Stomach (tissue), 4 donors: ENCODE measurements at regions not wholly inside any gene's neighbourhood (a gene's known extent, or its start where the extent isn't known, plus 50 kb on each side); places are given as distances from the start of the nearest gene placed in this dataset.

Experiments
- EP300 ChIP-seq: sonication (generic); formaldehyde crosslinking; IDR thresholded peaks from one replicate; pipeline ENCODE4 v1.6.1; 2017; ENCODE audit warnings: antibody characterized with exemption
- POLR2A ChIP-seq, 4 donors: fragments of 450-650 bp; IDR thresholded peaks; one replicate each; pipeline ENCODE4 v1.6.1; 2016; ENCODE audit warnings: antibody characterized with exemption in 4 of 4, control low read depth in 2 of 4, mild to moderate bottlenecking in 1 of 4, moderate library complexity in 1 of 4
- POLR2AphosphoS5 ChIP-seq, 3 donors: sonication (generic); formaldehyde crosslinking; IDR thresholded peaks; one replicate each; pipeline ENCODE4 v1.6.1; 2016; ENCODE audit warnings: antibody characterized with exemption in 3 of 3
- TF ChIP-seq, protein P1 (sequence below), 7 experiments: fragments of 450-650 bp in 4 of 7; fragments of 200-600 bp in 3 of 7; sonication (generic) in 3 of 7; IDR thresholded peaks; one replicate each; pipeline ENCODE4 v1.5.1; 2016 to 2019; ENCODE audit warnings: antibody characterized with exemption in 7 of 7, control low read depth in 2 of 7, mild to moderate bottlenecking in 1 of 7

DNA sequence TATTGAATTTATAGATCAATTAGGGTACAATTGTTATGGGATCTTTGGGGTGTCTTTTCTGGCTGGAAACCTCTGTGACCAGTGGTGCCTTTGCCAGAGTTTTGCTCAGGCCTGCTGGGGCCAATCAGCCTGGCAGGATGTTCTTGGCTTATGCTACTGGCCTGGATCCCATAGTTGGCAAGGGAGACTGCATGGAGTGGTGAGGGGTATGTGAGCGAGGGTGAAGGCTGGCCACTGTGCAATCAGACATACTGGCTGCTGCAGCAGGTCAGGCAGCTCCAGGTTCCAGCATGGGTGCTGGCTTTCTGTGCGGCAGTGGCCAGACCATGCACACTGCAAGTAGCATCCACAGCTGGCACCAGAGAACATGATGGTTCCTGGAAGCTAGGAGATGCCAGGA, 1053.2 kb upstream of the GBE1 start:
- no peak for TF ChIP-seq POLR2A (IDR thresholded peaks at IDR 0.05)
- TF ChIP-seq, protein P1, sequence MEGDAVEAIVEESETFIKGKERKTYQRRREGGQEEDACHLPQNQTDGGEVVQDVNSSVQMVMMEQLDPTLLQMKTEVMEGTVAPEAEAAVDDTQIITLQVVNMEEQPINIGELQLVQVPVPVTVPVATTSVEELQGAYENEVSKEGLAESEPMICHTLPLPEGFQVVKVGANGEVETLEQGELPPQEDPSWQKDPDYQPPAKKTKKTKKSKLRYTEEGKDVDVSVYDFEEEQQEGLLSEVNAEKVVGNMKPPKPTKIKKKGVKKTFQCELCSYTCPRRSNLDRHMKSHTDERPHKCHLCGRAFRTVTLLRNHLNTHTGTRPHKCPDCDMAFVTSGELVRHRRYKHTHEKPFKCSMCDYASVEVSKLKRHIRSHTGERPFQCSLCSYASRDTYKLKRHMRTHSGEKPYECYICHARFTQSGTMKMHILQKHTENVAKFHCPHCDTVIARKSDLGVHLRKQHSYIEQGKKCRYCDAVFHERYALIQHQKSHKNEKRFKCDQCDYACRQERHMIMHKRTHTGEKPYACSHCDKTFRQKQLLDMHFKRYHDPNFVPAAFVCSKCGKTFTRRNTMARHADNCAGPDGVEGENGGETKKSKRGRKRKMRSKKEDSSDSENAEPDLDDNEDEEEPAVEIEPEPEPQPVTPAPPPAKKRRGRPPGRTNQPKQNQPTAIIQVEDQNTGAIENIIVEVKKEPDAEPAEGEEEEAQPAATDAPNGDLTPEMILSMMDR (IDR thresholded peaks at IDR 0.05): no peak
- TF ChIP-seq POLR2AphosphoS5 (IDR thresholded peaks at IDR 0.05): no peak
- TF ChIP-seq EP300: no peak
